Esophagus muscularis mucosa (tissue), 4 donors: ENCODE measurements at regions not wholly inside any gene's neighbourhood (a gene's known extent, or its start where the extent isn't known, plus 50 kb on each side); places are given as distances from the start of the nearest gene placed in this dataset.

Source experiments
- DNase-seq: peaks from one replicate; pipeline ENCODE4 v3.0.0-alpha.2; 2017; ENCODE audit errors: extremely low spot score
- H3K27ac ChIP-seq, 4 donors: fragments of 200-600 bp; sonication (generic); replicated peaks in 1 of 4; 1 replicate in 3 of 4; 2 replicates in 1 of 4; pipeline ENCODE4 v1.5.1; 2016 to 2019; ENCODE audit warnings: mild to moderate bottlenecking in 1 of 4
- H3K27me3 ChIP-seq, 4 donors: fragments of 200-600 bp; sonication (generic); one replicate each; pipeline versions ENCODE4 v1.5.1 to v1.6.0; 2016 to 2019
- H3K36me3 ChIP-seq, 4 donors: fragments of 200-600 bp; sonication (generic); one replicate each; pipeline ENCODE4 v1.5.1; 2016 to 2019
- H3K4me1 ChIP-seq, 4 donors: fragments of 200-600 bp; sonication (generic); one replicate each; pipeline ENCODE4 v1.5.1; 2016 to 2019
- H3K4me3 ChIP-seq, 4 donors: fragments of 200-600 bp; sonication (generic); 1 replicate in 2 of 4; 2 replicates in 2 of 4; pipeline ENCODE4 v1.5.1; 2016 to 2019; ENCODE audit warnings: mild to moderate bottlenecking in 4 of 4, moderate library complexity in 1 of 4
- H3K9me3 ChIP-seq, 4 donors: fragments of 200-600 bp; sonication (generic); 1 replicate in 3 of 4; 2 replicates in 1 of 4; pipeline ENCODE4 v1.5.1; 2016 to 2019
- CTCF ChIP-seq, 3 experiments: fragments of 200-600 bp in 2 of 3; fragments of 450-650 bp in 1 of 3; sonication (generic) in 2 of 3; IDR thresholded peaks; one replicate each; pipeline ENCODE4 v1.5.1; 2017 to 2019; ENCODE audit warnings: antibody characterized with exemption in 3 of 3, mild to moderate bottlenecking in 2 of 3, moderate library complexity in 1 of 3
- EP300 ChIP-seq: sonication (generic); formaldehyde crosslinking; IDR thresholded peaks from one replicate; pipeline ENCODE4 v1.6.1; 2017; ENCODE audit warnings: antibody characterized with exemption
- POLR2A ChIP-seq: fragments of 450-650 bp; IDR thresholded peaks from one replicate; pipeline ENCODE4 v1.6.1; 2017; ENCODE audit warnings: antibody characterized with exemption, moderate library complexity, mild to moderate bottlenecking, low read depth
- POLR2AphosphoS5 ChIP-seq, 2 donors: sonication (generic); formaldehyde crosslinking; IDR thresholded peaks; one replicate each; pipeline ENCODE4 v1.6.1; 2017; ENCODE audit warnings: antibody characterized with exemption in 2 of 2
- whole genome bisulfite sequencing: methylation state at CpG from one replicate; pipeline ENCODE4 v1.1.5; 2018; 5-methylcytosine and 5-hydroxymethylcytosine counted together
- intact Hi-C: fragments of 100-400 bp; cut with DNase I; formaldehyde crosslinking; loops from one replicate; pipeline ENCODE4 v1.15.1; 2023

DNA sequence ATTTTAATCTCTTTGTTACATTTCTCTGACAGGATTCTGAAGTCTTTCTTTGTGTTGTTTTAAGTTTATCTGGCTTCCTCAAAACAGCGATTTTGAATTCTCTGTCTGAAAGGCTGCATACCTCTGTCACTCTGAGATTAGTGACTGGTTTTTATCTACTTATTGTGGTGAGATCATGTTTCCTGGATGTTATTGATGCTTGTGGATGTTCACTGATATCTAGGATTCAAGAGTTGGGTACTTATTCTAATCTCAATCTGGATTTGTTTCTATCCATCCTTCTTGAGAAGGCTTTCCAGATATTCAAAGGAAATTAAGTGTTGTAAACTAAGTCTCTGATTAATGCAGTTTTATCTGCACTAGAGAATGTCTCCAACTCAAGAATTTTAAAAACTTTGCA, 1076.1 kb upstream of the ADGRB3 start:
- Histone ChIP-seq H3K36me3 (no peaks in the 10 kb centered on the region), H3K9me3 (no peaks in the 10 kb centered on the region), H3K4me3 (no peak overlapping the region), H3K27me3 (no peaks in the 10 kb centered on the region), H3K27ac (no peak overlapping the region), H3K4me1 (no peaks in the 10 kb centered on the region)
- intact Hi-C loops: no loop called here
- no peak for DNase-seq
- 54% methylated on average over 1 of the region's 1 CpG for WGBS
- TF ChIP-seq EP300 (no peak), CTCF (IDR thresholded peaks at IDR 0.05) (no peak), POLR2A (no peak), POLR2AphosphoS5 (IDR thresholded peaks at IDR 0.05) (no peak)

DNA sequence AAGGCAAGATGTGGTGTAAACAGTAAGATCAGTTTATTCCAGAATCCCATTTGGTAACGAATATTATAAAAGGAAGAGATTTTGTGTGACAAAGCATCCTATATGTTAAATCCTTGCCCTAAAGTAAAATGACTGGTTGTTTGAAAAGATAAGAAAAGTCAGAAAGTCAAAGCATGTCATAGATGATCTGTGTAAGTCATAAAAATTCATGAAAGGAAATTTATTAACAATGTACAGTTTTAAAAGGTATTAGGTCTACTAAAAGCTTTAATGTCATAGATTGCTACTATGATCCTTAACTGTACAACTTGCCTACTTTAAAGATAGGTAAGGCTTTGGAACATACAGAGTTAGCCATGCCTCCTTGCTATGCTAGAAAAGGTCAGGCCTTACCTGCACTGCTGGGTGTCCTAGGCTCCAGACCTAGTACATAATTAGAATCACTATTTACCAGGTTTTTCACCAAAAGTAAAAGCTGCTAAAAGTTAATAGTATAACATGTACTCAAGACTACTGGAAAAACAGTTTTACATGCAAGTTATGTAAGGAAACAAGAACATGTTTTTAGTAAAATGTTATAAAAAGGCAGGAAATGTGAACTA, 1090.1 kb upstream of the ADGRB3 start:
- 65% methylated on average over 1 of the region's 1 CpG for WGBS
- Histone ChIP-seq H3K27me3 (no peaks in the 10 kb centered on the region), H3K36me3 (no peaks in the 10 kb centered on the region), H3K27ac (no peak overlapping the region), H3K9me3 (no peaks in the 10 kb centered on the region), H3K4me1 (no peaks in the 10 kb centered on the region), H3K4me3 (no peak overlapping the region)
- DNase-seq: no peak
- intact Hi-C loops: no loop called here
- TF ChIP-seq POLR2A: no peak
- TF ChIP-seq CTCF (IDR thresholded peaks at IDR 0.05): no peak
- TF ChIP-seq POLR2AphosphoS5 (IDR thresholded peaks at IDR 0.05): no peak
- TF ChIP-seq EP300: no peak

DNA sequence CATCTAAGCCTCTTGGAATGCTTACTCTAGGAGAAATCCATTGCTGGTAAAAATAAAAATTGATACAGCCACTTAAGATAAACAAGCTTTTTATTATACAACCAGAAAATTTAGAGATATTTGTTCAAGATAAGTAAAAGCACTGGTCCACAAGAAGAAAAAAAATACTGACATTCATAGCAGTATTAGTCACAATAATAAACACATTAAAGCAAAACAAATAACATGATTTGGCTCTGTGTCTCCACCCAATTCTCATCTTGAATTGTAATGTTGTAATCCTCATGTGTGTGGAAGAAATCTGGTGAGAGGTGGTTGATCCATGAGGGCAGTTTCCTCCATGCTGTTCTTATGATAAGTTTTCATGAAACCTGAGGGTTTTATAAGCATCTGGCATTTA, 1093.5 kb upstream of the ADGRB3 start:
- Histone ChIP-seq H3K9me3 (no peaks in the 10 kb centered on the region), H3K4me1 (no peaks in the 10 kb centered on the region), H3K36me3 (no peaks in the 10 kb centered on the region), H3K27ac (no peak overlapping the region), H3K27me3 (no peaks in the 10 kb centered on the region), H3K4me3 (no peak overlapping the region)
- DNase-seq: no peak
- intact Hi-C loops: no loop called here
- TF ChIP-seq POLR2AphosphoS5 (IDR thresholded peaks at IDR 0.05) (no peak), EP300 (no peak), POLR2A (no peak), CTCF (IDR thresholded peaks at IDR 0.05) (no peak)

- H3K27me3 ChIP-seq: no peaks in the 10 kb centered on the region
- TF ChIP-seq POLR2AphosphoS5 (IDR thresholded peaks at IDR 0.05): no peak
- no peak for TF ChIP-seq POLR2A
- TF ChIP-seq EP300: no peak
- TF ChIP-seq CTCF (IDR thresholded peaks at IDR 0.05): no peak
- intact Hi-C loops: no loop called here
- H3K36me3 ChIP-seq: no peaks in the 10 kb centered on the region
- no peak overlapping the region for H3K4me3 ChIP-seq
- no peak overlapping the region for H3K27ac ChIP-seq
- DNase-seq: no peak
- no peaks in the 10 kb centered on the region for H3K4me1 ChIP-seq
- 93% methylated on average over 1 of the region's 1 CpG for WGBS
- H3K9me3 ChIP-seq: no peaks in the 10 kb centered on the region
Observed at GRCh38 chr6:67538032-67538431, 1097.0 kb upstream of the ADGRB3 start.

DNA sequence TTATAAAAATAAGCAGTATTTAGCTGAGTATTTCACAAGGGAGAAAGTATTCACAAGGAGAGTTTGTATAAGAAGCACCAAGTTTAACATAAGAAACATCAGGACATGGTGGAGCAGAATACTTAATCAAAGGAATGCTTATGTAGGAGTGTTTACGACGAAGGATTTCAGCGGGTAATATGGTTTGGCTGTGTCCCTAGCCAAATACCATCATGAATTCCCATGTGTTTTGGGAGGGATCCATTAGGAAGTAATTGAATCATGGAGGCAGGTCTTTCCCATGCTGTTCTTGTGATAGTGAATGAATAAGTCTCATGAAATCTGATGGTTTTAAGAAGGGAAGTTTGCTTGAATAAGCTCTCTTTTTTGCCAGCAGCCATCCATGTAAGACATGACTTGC, 1099.1 kb upstream of the ADGRB3 start:
- H3K27me3 ChIP-seq: no peaks in the 10 kb centered on the region
- no peaks in the 10 kb centered on the region for H3K9me3 ChIP-seq
- no peak for DNase-seq
- H3K27ac ChIP-seq: no peak overlapping the region
- no peaks in the 10 kb centered on the region for H3K36me3 ChIP-seq
- TF ChIP-seq CTCF (IDR thresholded peaks at IDR 0.05): no peak
- TF ChIP-seq EP300: no peak
- TF ChIP-seq POLR2A: no peak
- no peak for TF ChIP-seq POLR2AphosphoS5 (IDR thresholded peaks at IDR 0.05)
- 78% methylated on average over 3 of the region's 3 CpGs for WGBS
- no peak overlapping the region for H3K4me3 ChIP-seq
- intact Hi-C loops: no loop called here
- H3K4me1 ChIP-seq: no peaks in the 10 kb centered on the region
